Colonic mucosa (tissue), 4 donors: ENCODE measurements at regions not wholly inside any gene's neighbourhood (a gene's known extent, or its start where the extent isn't known, plus 50 kb on each side); places are given as distances from the start of the nearest gene placed in this dataset.
"Not testable (repeated sequence)": the region's sequence is repeated elsewhere in the genome, so short reads cannot be mapped to it uniquely, and the experiment has no call there.

ENCODE experiments used
- DNase-seq: peaks from one replicate; pipeline ENCODE4 v3.0.0-alpha.2; 2020
- H3K27ac ChIP-seq: fragments of 200-600 bp; one replicate; pipeline ENCODE4 v1.8.0; 2021
- H3K27me3 ChIP-seq: fragments of 200-600 bp; one replicate; pipeline ENCODE4 v1.8.0; 2021
- H3K36me3 ChIP-seq: fragments of 200-600 bp; one replicate; pipeline ENCODE4 v1.8.0; 2021
- H3K4me1 ChIP-seq: fragments of 200-600 bp; one replicate; pipeline ENCODE4 v1.8.0; 2021; ENCODE audit warnings: mild to moderate bottlenecking
- H3K4me3 ChIP-seq: fragments of 200-600 bp; one replicate; pipeline ENCODE4 v1.8.0; 2021
- H3K9ac ChIP-seq, 2 donors: one replicate each; pipeline ENCODE4 v1.7.0; 2013; ENCODE audit warnings: control low read depth in 2 of 2, low read depth in 2 of 2, low read length in 2 of 2
- H3K9me3 ChIP-seq: fragments of 200-600 bp; one replicate; pipeline ENCODE4 v1.8.0; 2021
- CTCF ChIP-seq: fragments of 200-600 bp; IDR thresholded peaks from one replicate; pipeline ENCODE4 v1.8.0; 2022; ENCODE audit warnings: antibody characterized with exemption, mild to moderate bottlenecking
- intact Hi-C: fragments of 100-400 bp; cut with DNase I; formaldehyde crosslinking; loops from one replicate; pipeline ENCODE4 v1.14.1; 2022
- donor health status: healthy.
- donor health status: DM: no; HTN: no; CAD: no.
- donor health status: DM: no; HTN: no; CAD: no.

DNA sequence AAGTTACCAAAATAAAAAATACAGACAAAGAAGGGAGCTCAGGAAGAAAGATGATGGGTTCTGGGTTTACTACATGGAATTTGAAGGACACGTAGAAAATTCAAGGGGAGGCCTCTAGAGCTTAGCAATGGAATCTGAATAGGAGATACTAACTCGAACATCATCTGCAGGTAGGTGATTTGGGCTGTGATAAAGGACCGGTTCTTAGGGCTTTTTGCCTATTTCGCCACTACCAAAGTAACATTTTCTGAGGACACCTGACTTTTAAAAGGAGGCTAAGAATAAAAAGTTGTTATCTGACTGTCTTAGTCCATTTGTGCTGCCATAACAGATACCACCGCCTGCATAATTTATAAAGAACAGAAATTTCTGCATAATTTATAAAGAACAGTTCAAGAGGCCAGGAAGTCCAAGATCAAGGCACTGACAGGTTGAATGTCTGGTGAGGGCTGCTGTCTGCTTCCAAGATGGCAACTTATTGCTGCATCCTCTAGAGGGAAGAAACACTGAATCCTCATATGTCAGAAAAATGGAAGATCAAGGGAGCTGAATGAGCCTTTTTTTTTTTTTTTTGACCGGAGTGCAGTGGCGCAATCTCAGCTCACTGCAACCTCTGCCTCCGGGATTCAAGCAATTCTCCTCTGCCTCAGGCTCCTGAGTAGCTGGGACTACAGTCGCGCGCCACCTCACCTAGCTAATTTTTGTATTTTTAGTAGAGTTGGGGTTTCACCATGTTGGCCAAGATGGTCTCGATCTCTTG is 67.9 kb upstream of the UBE2E2 start:
- H3K4me1 ChIP-seq, result no peaks in the 10 kb centered on the region
- H3K36me3 ChIP-seq, result no peaks in the 10 kb centered on the region
- H3K9ac ChIP-seq, result no peak overlapping the region
- no peaks in the 10 kb centered on the region for H3K9me3 ChIP-seq
- no peak for DNase-seq
- intact Hi-C loops, result no loop called here
- no peak overlapping the region for H3K4me3 ChIP-seq
- no peak for TF ChIP-seq CTCF
- no peak overlapping the region for H3K27ac ChIP-seq
- H3K27me3 ChIP-seq, result no peaks in the 10 kb centered on the region

DNA sequence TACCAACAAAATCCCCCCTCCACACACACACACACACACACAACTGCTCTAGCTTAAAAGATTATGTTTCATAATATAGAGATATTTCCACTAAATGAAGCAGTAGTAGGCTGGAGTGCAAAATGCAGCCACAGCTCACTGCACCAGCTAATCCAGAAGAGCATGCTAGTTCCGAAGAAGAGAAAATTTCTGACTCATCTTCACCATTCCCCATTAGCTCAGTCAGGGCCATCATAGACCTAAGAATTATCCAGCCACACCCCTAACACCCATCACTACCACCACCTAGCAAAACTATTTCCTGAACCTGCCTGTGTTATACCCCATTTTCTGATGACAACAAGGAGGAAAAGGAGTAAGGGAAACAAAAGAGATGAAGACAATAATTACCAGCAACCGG is 67.1 kb upstream of the UBE2E2 start:
- no peak overlapping the region for H3K9ac ChIP-seq
- no peaks in the 10 kb centered on the region for H3K36me3 ChIP-seq
- H3K4me1 ChIP-seq, result no peaks in the 10 kb centered on the region
- no peaks in the 10 kb centered on the region for H3K27me3 ChIP-seq
- no peak overlapping the region for H3K4me3 ChIP-seq
- H3K27ac ChIP-seq, result no peak overlapping the region
- intact Hi-C loops, result no loop called here
- TF ChIP-seq CTCF, result no peak
- no peak for DNase-seq
- no peaks in the 10 kb centered on the region for H3K9me3 ChIP-seq

- H3K36me3 ChIP-seq, intact Hi-C loops, H3K4me3 ChIP-seq: not testable (repeated sequence)
Observed at GRCh38 chr3:23144051-23144450, 59.1 kb upstream of the UBE2E2 start.

DNA sequence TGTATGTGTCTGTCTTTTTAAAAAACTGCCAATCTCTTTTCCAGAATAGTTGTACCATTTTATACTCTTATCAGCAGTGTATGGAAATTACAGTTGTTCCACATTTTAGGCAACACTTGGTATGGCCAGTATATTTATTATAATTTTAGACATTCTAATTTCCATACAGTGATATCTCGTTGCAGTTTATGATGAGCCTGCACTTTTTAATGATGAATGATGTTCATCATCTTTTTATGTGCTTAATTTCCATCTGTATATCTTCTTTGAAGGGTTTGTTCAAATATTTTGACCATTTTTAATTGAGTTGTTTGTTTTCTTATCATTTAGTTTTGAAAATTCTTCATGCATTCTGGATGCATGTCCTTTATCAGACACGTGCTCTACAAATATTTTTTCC is 57.0 kb upstream of the UBE2E2 start:
- Histone ChIP-seq H3K27ac (no peak overlapping the region), H3K27me3 (no peaks in the 10 kb centered on the region), H3K36me3 (no peaks in the 10 kb centered on the region), H3K4me3 (no peak overlapping the region), H3K9me3 (no peaks in the 10 kb centered on the region), H3K4me1 (no peaks in the 10 kb centered on the region), H3K9ac (no peak overlapping the region)
- no peak for DNase-seq
- intact Hi-C loops, result no loop called here
- no peak for TF ChIP-seq CTCF

More at GRCh38 chr3:23144051-23144450, 59.1 kb upstream of the UBE2E2 start:
- not testable (repeated sequence) for H3K4me1 ChIP-seq, H3K27me3 ChIP-seq, H3K9me3 ChIP-seq, DNase-seq, H3K9ac ChIP-seq, H3K27ac ChIP-seq

DNA sequence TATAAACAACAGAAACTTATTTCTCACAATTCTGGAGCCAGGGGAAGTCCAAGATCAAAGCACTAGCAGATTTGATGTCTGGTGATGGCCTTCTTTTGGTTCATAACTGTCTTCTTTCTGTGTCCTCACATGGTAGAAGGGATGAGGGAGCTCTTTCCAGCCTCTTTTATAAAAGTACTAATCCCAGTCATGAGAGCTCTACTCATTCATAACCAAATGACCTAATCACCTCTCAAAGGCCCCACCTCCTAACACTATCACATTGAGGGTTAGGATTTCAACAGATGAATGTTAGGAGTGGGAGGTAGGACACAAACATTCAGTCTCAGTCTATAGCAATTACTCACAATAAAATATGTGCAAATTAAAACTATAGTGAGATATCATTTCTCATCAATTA is 50.1 kb upstream of the UBE2E2 start:
- Histone ChIP-seq H3K4me3 (no peak overlapping the region), H3K36me3 (no peaks in the 10 kb centered on the region), H3K27ac (no peak overlapping the region), H3K27me3 (no peaks in the 10 kb centered on the region), H3K4me1 (no peaks in the 10 kb centered on the region), H3K9ac (no peak overlapping the region), H3K9me3 (no peaks in the 10 kb centered on the region)
- no peak for DNase-seq
- intact Hi-C loops, result no loop called here
- no peak for TF ChIP-seq CTCF
